Smooth muscle cell (in vitro differentiated cells): ENCODE measurements at regions not wholly inside any gene's neighbourhood (a gene's known extent, or its start where the extent isn't known, plus 50 kb on each side); places are given as distances from the start of the nearest gene placed in this dataset.
A peak's percentile ranks its signal among the peaks of the same experiment; 100 is the strongest.

Experiments
- DNase-seq: peaks from one replicate; lab custom pipeline; 2025; ENCODE audit not compliant: unreplicated experiment; lab: John Stamatoyannopoulos, UW
- H2AFZ ChIP-seq: fragments of 200-600 bp; sonication (generic); 2 replicates; pipeline ENCODE4 v1.6.0; 2016; ENCODE audit warnings: antibody characterized with exemption, low read depth, mild to moderate bottlenecking
- H3F3A ChIP-seq: fragments of 200-600 bp; sonication (generic); 2 replicates; pipeline ENCODE4 v1.6.0; 2017; ENCODE audit warnings: antibody characterized with exemption, low read depth
- H3K27ac ChIP-seq: fragments of 200-600 bp; sonication (generic); 2 replicates; pipeline ENCODE4 v1.5.1; 2016; ENCODE audit warnings: low read depth, mild to moderate bottlenecking
- H3K27me3 ChIP-seq: fragments of 200-600 bp; sonication (generic); 2 replicates; pipeline ENCODE4 v1.6.1; 2016; ENCODE audit warnings: low read depth, mild to moderate bottlenecking
- H3K36me3 ChIP-seq: fragments of 200-600 bp; sonication (generic); 2 replicates; pipeline ENCODE4 v1.5.1; 2016; ENCODE audit warnings: low read depth
- H3K4me1 ChIP-seq: fragments of 200-600 bp; sonication (generic); 2 replicates; pipeline ENCODE4 v1.5.1; 2016; ENCODE audit warnings: low read depth
- H3K4me2 ChIP-seq: fragments of 200-600 bp; sonication (generic); 2 replicates; pipeline ENCODE4 v1.6.0; 2016; ENCODE audit warnings: mild to moderate bottlenecking
- H3K4me3 ChIP-seq: fragments of 200-600 bp; sonication (generic); 2 replicates; pipeline ENCODE4 v1.5.1; 2016; ENCODE audit warnings: mild to moderate bottlenecking
- H3K79me2 ChIP-seq: fragments of 200-600 bp; sonication (generic); 2 replicates; pipeline ENCODE4 v1.6.0; 2016; ENCODE audit warnings: low read depth, mild to moderate bottlenecking
- H3K9ac ChIP-seq: fragments of 200-600 bp; sonication (generic); 2 replicates; pipeline ENCODE4 v1.6.0; 2016; ENCODE audit warnings: low read depth
- H3K9me3 ChIP-seq: fragments of 200-600 bp; sonication (generic); replicated peaks from 2 replicates; pipeline ENCODE4 v1.5.1; 2016; ENCODE audit warnings: low read depth
- H4K20me1 ChIP-seq: fragments of 200-600 bp; sonication (generic); 2 replicates; pipeline ENCODE4 v1.6.0; 2016; ENCODE audit warnings: low read depth
- WGBS: methylation state at CpG from one replicate; pipeline ENCODE4 v1.1.7; 2016; ENCODE audit warnings: low lambda C conversion rate; 5-methylcytosine and 5-hydroxymethylcytosine counted together
- TF ChIP-seq, protein P1 (sequence below): fragments of 200-600 bp; sonication (generic); IDR thresholded peaks from 2 replicates; pipeline ENCODE4 v1.5.1; 2017; ENCODE audit warnings: borderline replicate concordance, mild to moderate bottlenecking, antibody characterized with exemption; ENCODE audit not compliant: insufficient read depth, poor library complexity, severe bottlenecking

GRCh38 chr12:46674800-46675199 lies 151.0 kb downstream of the SLC38A4 start:
- 58% methylated on average over 4 of the region's 4 CpGs for WGBS
- H3K27ac ChIP-seq = peak overlapping the region; percentile 68
- H3K79me2 ChIP-seq = no peaks in the 10 kb centered on the region
- peak overlapping the region; percentile 24 for H3K4me2 ChIP-seq
- peaks cover 12% of the 10 kb centered on the region for H3K4me1 ChIP-seq
- no peaks in the 10 kb centered on the region for H3K27me3 ChIP-seq
- TF ChIP-seq, protein P1, sequence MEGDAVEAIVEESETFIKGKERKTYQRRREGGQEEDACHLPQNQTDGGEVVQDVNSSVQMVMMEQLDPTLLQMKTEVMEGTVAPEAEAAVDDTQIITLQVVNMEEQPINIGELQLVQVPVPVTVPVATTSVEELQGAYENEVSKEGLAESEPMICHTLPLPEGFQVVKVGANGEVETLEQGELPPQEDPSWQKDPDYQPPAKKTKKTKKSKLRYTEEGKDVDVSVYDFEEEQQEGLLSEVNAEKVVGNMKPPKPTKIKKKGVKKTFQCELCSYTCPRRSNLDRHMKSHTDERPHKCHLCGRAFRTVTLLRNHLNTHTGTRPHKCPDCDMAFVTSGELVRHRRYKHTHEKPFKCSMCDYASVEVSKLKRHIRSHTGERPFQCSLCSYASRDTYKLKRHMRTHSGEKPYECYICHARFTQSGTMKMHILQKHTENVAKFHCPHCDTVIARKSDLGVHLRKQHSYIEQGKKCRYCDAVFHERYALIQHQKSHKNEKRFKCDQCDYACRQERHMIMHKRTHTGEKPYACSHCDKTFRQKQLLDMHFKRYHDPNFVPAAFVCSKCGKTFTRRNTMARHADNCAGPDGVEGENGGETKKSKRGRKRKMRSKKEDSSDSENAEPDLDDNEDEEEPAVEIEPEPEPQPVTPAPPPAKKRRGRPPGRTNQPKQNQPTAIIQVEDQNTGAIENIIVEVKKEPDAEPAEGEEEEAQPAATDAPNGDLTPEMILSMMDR = no peak
- H4K20me1 ChIP-seq = no peaks in the 10 kb centered on the region
- H2AFZ ChIP-seq = peak overlapping the region; percentile 31
- H3K36me3 ChIP-seq = no peaks in the 10 kb centered on the region
- no peak for DNase-seq
- H3K9me3 ChIP-seq = no peaks in the 10 kb centered on the region
- no peaks in the 10 kb centered on the region for H3F3A ChIP-seq
- H3K9ac ChIP-seq = no peak overlapping the region
- H3K4me3 ChIP-seq = no peak overlapping the region

DNA sequence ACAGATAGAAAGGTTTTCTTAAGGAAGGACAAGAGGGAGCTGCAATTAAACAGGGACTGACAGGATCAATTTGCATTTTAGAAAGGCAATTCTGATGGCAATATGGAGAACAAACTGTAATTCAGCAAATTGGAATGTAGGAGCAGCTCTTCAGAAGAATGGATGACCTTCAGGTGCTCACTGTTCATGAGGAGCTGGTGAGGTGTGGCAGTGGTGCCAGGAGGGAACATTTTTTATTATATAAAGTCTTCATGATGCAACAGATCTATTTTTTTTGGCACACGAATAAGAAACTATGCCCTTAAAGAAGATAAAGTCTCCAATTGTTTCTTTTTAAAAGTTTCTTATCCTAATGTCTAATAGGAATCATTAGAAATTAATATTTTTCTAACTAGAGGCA lies 151.7 kb downstream of the SLC38A4 start:
- H3K9me3 ChIP-seq = no peaks in the 10 kb centered on the region
- no peak overlapping the region for H3K4me3 ChIP-seq
- peak overlapping the region; percentile 68 for H3K27ac ChIP-seq
- TF ChIP-seq, protein P1 = no peak
- peaks cover 12% of the 10 kb centered on the region for H3K4me1 ChIP-seq
- H3K79me2 ChIP-seq = no peaks in the 10 kb centered on the region
- no peak overlapping the region for H3K9ac ChIP-seq
- no peak for DNase-seq
- H2AFZ ChIP-seq = no peak overlapping the region
- no peaks in the 10 kb centered on the region for H3K36me3 ChIP-seq
- no peaks in the 10 kb centered on the region for H3K27me3 ChIP-seq
- H3F3A ChIP-seq = no peaks in the 10 kb centered on the region
- no peaks in the 10 kb centered on the region for H4K20me1 ChIP-seq
- H3K4me2 ChIP-seq = no peak overlapping the region
- WGBS = 84% methylated on average over 1 of the region's 1 CpG

GRCh38 chr12:46671102-46671501 lies 154.7 kb downstream of the SLC38A4 start:
- Histone ChIP-seq H4K20me1 (no peaks in the 10 kb centered on the region), H3K4me2 (no peak overlapping the region), H3K27me3 (no peaks in the 10 kb centered on the region), H3K79me2 (no peaks in the 10 kb centered on the region), H3K4me3 (no peak overlapping the region), H3K9me3 (no peaks in the 10 kb centered on the region), H2AFZ (no peak overlapping the region), H3F3A (no peaks in the 10 kb centered on the region), H3K27ac (no peak overlapping the region), H3K9ac (no peak overlapping the region), H3K36me3 (no peaks in the 10 kb centered on the region), H3K4me1 (no peaks in the 10 kb centered on the region)
- DNase-seq = no peak
- TF ChIP-seq, protein P1 = no peak
- 97% methylated on average over 2 of the region's 2 CpGs for WGBS

DNA sequence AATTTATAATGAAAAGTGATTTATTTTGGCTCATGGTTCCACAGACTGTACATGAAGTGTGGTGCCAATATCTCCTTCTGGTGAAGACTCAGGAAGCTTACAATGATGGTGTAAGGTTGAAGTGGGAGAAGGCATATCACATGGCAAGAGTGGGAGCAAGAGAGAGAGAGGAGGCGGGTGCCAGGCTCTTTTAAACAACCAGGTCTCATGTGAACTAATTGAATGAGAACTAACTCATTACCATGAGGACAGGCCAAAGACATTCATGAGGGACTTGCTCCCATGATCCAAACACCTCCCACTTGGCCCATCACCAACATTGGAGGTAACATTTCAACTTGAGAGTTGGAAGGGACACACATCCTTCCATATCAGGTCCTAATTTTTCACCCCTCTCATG lies 155.2 kb downstream of the SLC38A4 start:
- Histone ChIP-seq H3K4me1 (no peaks in the 10 kb centered on the region), H3K79me2 (no peaks in the 10 kb centered on the region), H3K9ac (no peak overlapping the region), H2AFZ (no peak overlapping the region), H3K4me2 (no peak overlapping the region), H3F3A (peaks cover under 1% of the 10 kb centered on the region), H3K4me3 (no peak overlapping the region), H3K27me3 (no peaks in the 10 kb centered on the region), H3K27ac (no peak overlapping the region), H3K36me3 (no peaks in the 10 kb centered on the region), H3K9me3 (no peaks in the 10 kb centered on the region), H4K20me1 (no peaks in the 10 kb centered on the region)
- WGBS = 100% methylated on average over 1 of the region's 1 CpG
- no peak for DNase-seq
- TF ChIP-seq, protein P1 = no peak
